MM.1S (cell line): ENCODE measurements at regions not wholly inside any gene's neighbourhood (a gene's known extent, or its start where the extent isn't known, plus 50 kb on each side); places are given as distances from the start of the nearest gene placed in this dataset.

Source experiments
- DNase-seq: peaks from one replicate; pipeline ENCODE4 v3.0.0-alpha.2; 2015
- H2AFZ ChIP-seq: fragments of 300-600 bp; sonication (generic); 2 replicates; pipeline ENCODE4 v1.6.0; 2016; ENCODE audit warnings: antibody characterized with exemption, low read length
- H3F3A ChIP-seq: fragments of 300-600 bp; sonication (generic); 2 replicates; pipeline ENCODE4 v1.6.1; 2016; ENCODE audit warnings: mild to moderate bottlenecking, antibody characterized with exemption, low read length, moderate library complexity, mixed read lengths; ENCODE audit not compliant: insufficient read depth
- H3K27ac ChIP-seq: fragments of 300-600 bp; sonication (generic); 2 replicates; pipeline ENCODE4 v1.5.1; 2016; ENCODE audit warnings: mild to moderate bottlenecking, low read length
- H3K27me3 ChIP-seq: fragments of 300-600 bp; sonication (generic); replicated peaks from 2 replicates; pipeline ENCODE4 v1.6.0; 2016; ENCODE audit warnings: low read length; ENCODE audit not compliant: insufficient read depth
- H3K36me3 ChIP-seq: fragments of 300-600 bp; sonication (generic); replicated peaks from 2 replicates; pipeline ENCODE4 v1.6.1; 2016; ENCODE audit warnings: mild to moderate bottlenecking, low read length, mixed read lengths; ENCODE audit not compliant: insufficient read depth
- H3K4me1 ChIP-seq: fragments of 300-600 bp; sonication (generic); 2 replicates; pipeline ENCODE4 v1.6.1; 2016; ENCODE audit warnings: low read length, mixed read lengths
- H3K4me2 ChIP-seq: fragments of 300-600 bp; sonication (generic); 2 replicates; pipeline ENCODE4 v1.6.0; 2016; ENCODE audit warnings: low read depth, low read length
- H3K4me3 ChIP-seq: fragments of 300-600 bp; sonication (generic); 2 replicates; pipeline ENCODE4 v1.5.1; 2016; ENCODE audit warnings: low read length, mixed read lengths
- H3K79me2 ChIP-seq: fragments of 300-600 bp; sonication (generic); 2 replicates; pipeline ENCODE4 v1.6.1; 2016; ENCODE audit warnings: mixed run types, low read length, mixed read lengths
- H3K9ac ChIP-seq: fragments of 300-600 bp; sonication (generic); 2 replicates; pipeline ENCODE4 v1.6.1; 2016; ENCODE audit warnings: low read length, mixed read lengths
- H3K9me2 ChIP-seq: fragments of 300-600 bp; sonication (generic); replicated peaks from 2 replicates; pipeline ENCODE4 v1.6.1; 2016; ENCODE audit warnings: mild to moderate bottlenecking, low read length, mixed read lengths; ENCODE audit not compliant: insufficient read depth
- H3K9me3 ChIP-seq: fragments of 300-600 bp; sonication (generic); replicated peaks from 2 replicates; pipeline ENCODE4 v1.6.1; 2016; ENCODE audit warnings: mild to moderate bottlenecking, low read length, mixed read lengths; ENCODE audit not compliant: insufficient read depth
- H4K20me1 ChIP-seq: fragments of 300-600 bp; sonication (generic); 2 replicates; pipeline ENCODE4 v1.6.1; 2016; ENCODE audit warnings: mild to moderate bottlenecking, low read length, moderate library complexity, mixed read lengths; ENCODE audit not compliant: insufficient read depth
- EZH2 ChIP-seq: fragments of 300-600 bp; sonication (generic); optimal IDR thresholded peaks from 2 replicates; pipeline ENCODE3; 2017; ENCODE audit warnings: low read depth, mild to moderate bottlenecking, antibody characterized with exemption, low read length, mixed read lengths
- EZH2phosphoT487 ChIP-seq: fragments of 300-600 bp; sonication (generic); IDR thresholded peaks from 2 replicates; pipeline ENCODE4 v1.6.1; 2018; ENCODE audit warnings: antibody characterized with exemption, low read length
- TF ChIP-seq, protein P1 (sequence below): fragments of 300-600 bp; sonication (generic); IDR thresholded peaks from 2 replicates; pipeline ENCODE4 v1.5.1; 2016; ENCODE audit warnings: antibody characterized with exemption, low read length, mixed read lengths

DNA sequence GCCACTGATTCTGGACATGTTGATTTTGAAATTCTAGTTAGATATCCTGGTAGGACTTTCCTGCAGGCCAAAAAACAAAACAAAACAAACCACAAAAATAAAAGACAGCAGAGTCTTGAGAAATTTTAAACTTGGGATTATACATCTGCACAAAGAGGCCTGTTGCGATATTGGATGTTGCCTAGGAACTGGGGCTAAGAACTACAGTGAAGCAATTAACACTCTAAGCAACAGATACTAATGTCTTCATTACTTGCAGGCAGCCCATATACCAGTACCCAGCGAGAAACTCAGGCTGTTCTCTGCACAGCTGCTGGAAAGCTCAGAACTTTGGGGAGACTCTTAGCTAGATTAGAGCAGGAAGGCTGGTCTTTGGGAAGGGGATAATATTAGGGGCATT, 69.1 kb upstream of the SCOC start:
- Histone ChIP-seq H3K9me3 (no peaks in the 10 kb centered on the region), H3K27me3 (no peaks in the 10 kb centered on the region), H3K4me3 (no peak overlapping the region), H3K27ac (no peak overlapping the region), H3K9me2 (no peaks in the 10 kb centered on the region), H3K79me2 (no peaks in the 10 kb centered on the region), H4K20me1 (no peaks in the 10 kb centered on the region), H3K4me1 (peaks cover 14% of the 10 kb centered on the region), H3F3A (0 out of 2 replicates have a peak, but pooled peaks cover 15% of the 10 kb centered on the region), H3K9ac (no peak overlapping the region), H3K36me3 (no peaks in the 10 kb centered on the region), H3K4me2 (no peak overlapping the region), H2AFZ (no peak overlapping the region)
- TF ChIP-seq EZH2, result no peak
- TF ChIP-seq, protein P1, sequence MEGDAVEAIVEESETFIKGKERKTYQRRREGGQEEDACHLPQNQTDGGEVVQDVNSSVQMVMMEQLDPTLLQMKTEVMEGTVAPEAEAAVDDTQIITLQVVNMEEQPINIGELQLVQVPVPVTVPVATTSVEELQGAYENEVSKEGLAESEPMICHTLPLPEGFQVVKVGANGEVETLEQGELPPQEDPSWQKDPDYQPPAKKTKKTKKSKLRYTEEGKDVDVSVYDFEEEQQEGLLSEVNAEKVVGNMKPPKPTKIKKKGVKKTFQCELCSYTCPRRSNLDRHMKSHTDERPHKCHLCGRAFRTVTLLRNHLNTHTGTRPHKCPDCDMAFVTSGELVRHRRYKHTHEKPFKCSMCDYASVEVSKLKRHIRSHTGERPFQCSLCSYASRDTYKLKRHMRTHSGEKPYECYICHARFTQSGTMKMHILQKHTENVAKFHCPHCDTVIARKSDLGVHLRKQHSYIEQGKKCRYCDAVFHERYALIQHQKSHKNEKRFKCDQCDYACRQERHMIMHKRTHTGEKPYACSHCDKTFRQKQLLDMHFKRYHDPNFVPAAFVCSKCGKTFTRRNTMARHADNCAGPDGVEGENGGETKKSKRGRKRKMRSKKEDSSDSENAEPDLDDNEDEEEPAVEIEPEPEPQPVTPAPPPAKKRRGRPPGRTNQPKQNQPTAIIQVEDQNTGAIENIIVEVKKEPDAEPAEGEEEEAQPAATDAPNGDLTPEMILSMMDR, result no peak
- no peak for TF ChIP-seq EZH2phosphoT487
- no peak for DNase-seq

DNA sequence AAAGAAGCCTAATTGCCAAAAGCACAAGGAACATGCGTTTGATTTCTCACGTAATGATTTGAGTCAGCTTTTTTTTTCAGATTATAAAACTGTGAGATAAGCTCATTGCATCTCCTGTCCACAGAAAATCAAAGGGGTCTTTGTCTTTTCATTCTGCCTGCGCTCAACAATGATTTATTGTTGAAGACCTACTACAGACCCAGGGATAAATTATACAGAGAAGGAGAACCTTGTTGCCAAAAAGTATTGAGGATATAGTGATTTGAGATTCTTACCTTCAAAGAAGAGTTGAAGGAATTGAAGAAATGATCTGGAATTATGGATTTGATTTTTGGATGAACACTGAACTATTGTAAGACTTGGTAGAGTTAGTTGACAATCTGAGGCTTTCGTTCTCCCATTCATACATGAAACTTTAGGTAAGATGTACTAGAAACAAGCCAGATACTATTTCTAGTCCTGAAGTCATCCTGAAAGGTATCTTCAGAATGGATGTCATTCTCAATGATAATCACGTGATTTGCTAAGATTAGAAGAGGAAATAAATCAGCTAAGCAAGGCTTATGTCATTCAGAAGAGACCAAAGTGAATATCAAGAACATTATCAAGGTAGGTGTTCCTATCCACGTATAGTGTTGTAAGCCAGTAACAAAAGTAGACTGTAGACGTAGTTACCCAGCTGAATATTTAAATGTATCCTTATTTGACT, 71.1 kb upstream of the SCOC start:
- Histone ChIP-seq H3K9me3 (no peaks in the 10 kb centered on the region), H2AFZ (no peak overlapping the region), H3K4me1 (no peaks in the 10 kb centered on the region), H3K9ac (no peak overlapping the region), H3F3A (no peaks in the 10 kb centered on the region), H3K4me3 (no peak overlapping the region), H4K20me1 (no peaks in the 10 kb centered on the region), H3K4me2 (no peak overlapping the region), H3K36me3 (no peaks in the 10 kb centered on the region), H3K27me3 (no peaks in the 10 kb centered on the region), H3K9me2 (no peaks in the 10 kb centered on the region), H3K79me2 (no peaks in the 10 kb centered on the region), H3K27ac (no peak overlapping the region)
- TF ChIP-seq EZH2phosphoT487 (no peak), EZH2 (no peak)
- TF ChIP-seq, protein P1, result no peak
- no peak for DNase-seq

DNA sequence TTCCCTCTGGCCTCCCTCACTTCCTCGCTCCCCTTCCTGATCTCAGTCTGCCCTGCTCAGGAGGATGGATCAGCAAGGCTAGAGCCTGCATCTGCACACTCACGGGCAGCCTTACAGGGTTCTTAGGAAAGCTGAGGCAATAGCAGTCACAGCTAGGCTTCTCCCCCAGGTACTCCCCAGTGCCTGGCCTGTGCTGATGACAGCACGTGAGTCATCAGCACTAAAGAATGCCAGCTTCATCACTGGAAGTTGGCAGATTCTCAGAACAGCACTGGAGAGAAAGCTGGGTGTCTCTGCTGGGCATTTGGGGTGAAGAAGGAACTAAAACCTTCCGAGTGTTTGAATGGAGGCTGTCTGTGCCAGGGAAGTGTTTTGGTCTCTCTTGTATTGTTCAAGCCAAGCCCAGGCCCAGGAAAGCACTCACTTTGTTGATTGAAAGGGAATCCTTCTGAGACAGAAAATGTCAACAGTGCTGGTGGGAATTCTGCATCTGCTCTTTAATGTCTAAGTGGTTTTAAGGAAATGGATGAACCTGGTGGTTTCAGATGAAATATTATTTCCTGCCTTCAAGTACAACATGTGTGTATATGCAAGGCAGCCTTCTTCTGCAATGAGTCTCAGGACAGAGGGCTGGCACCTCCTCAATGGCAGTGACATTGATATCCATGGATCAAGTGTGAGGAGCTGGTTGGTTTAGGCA, 73.0 kb upstream of the SCOC start:
- H3K36me3 ChIP-seq, result no peaks in the 10 kb centered on the region
- TF ChIP-seq, protein P1, result no peak
- TF ChIP-seq EZH2, result no peak
- no peak for TF ChIP-seq EZH2phosphoT487
- no peak overlapping the region for H3K27ac ChIP-seq
- DNase-seq, result no peak
- no peak overlapping the region for H3K4me2 ChIP-seq
- H4K20me1 ChIP-seq, result no peaks in the 10 kb centered on the region
- H3F3A ChIP-seq, result no peaks in the 10 kb centered on the region
- H3K9ac ChIP-seq, result no peak overlapping the region
- H3K79me2 ChIP-seq, result no peaks in the 10 kb centered on the region
- H3K9me2 ChIP-seq, result no peaks in the 10 kb centered on the region
- H3K4me3 ChIP-seq, result no peak overlapping the region
- H2AFZ ChIP-seq, result no peak overlapping the region
- H3K27me3 ChIP-seq, result no peaks in the 10 kb centered on the region
- no peaks in the 10 kb centered on the region for H3K9me3 ChIP-seq
- H3K4me1 ChIP-seq, result no peaks in the 10 kb centered on the region
